ENCODE measurements at regions not wholly inside any gene's neighbourhood (a gene's known extent, or its start where the extent isn't known, plus 50 kb on each side); places are given as distances from the start of the nearest gene placed in this dataset.
"Not testable (repeated sequence)": the region's sequence is repeated elsewhere in the genome, so short reads cannot be mapped to it uniquely, and the experiment has no call there.

DNA sequence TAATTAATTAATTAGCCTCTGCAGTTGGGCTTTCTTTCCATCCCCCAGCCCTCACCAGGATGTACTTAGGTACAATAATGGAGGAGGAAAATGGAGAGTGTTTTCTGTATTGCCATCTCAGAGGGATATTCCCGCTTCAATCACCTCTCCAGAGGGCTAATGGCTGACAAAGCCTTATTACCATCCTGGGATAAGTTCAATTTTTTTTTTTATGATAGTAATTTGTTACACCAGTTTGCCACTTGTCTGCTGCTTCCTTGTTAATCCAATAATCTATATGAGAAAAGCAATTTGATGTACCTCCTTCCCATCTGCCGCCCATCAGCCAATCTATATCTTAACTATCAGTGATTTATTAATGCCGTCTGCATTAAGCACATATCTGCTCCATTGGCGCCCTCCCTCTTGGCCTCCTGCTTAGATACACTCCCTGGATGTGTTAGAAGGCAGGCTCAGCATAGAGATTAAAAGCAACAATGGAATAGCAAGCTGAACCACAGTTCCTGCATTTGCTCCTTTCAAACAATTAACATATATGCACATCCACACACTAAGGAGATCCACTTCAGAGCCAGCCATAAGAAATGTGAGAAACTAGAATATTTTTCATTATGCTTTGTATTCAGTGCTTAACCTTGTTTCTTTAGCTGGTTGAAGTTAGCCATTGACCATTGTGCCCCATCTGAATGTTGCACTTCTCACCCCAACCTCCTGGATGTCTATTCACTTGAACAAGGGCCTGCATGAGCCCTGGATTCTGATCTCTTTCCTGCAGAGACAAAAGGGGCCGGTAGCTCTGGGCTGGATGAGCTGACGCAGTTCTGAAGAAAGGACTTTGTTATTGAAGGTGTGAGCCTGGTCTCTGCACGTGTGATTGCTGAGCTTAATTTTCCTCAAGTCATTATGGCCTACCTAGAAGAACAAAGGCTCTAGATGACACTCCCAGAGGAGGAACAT is 237.3 kb upstream of the GAP43 start:
- DNase-seq: no peak

DNA sequence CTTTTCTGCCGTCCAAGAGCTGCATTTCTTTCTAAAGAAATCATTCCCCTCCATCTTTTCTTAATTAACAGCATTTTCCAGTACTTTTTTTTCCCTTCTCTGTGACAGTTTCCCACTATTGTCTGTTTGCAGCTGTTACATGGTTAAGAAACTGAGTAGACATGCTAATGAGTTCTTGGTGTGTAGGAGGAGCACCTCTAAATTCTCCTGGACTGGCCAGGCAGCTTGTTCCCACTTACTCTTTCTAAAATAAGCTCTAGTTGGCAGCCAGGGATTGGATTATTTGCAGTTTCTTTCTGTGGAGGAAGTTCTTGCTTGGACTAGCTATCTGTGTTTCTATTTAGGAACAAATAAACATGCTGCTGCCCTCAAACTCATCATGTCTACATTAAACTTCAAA is 235.1 kb upstream of the GAP43 start:
- DNase-seq: peak; percentile 4

- no peak for DNase-seq
Measured at GRCh38 chr3:115388811-115389210, 234.5 kb upstream of the GAP43 start.

GRCh38 chr3:115396801-115397200 is 226.5 kb upstream of the GAP43 start:
- no peak for DNase-seq

DNA sequence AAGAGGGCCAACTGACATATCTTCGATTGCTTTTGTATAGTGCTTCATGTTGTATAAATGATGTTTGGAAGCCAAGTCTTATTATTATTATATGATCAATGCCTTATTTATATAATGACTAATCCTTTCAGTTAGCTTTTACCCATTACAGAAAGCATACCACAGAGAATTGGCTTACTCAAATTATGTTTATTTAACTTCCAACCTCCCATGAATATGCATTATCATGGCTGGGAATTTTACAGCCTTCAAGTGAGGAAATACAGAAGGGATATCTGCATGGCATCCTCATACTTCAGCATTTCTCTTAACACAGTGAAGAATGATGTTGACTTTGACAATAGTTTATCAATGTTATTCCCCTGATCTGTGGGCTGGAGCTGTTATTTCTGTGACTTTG is 225.9 kb upstream of the GAP43 start:
- no peak for DNase-seq

DNA sequence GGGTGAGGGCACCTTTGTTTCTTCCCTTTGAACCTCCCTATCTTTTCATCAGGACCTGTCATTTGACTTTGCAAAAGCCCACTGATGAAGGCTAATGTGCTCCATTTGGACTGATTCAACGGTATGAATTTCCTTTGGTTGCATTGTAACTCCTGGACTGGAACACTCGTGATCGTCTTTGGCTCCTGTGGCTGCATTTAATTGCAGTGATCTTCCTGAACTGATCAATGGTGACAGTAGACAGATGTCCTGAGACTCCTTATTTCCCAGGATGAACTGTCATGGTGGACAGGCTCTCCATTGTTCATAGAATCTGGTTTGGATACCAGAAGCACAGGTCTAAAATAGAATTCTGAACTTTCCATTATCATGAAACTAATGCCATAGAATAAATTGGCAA is 224.8 kb upstream of the GAP43 start:
- DNase-seq: no peak

DNA sequence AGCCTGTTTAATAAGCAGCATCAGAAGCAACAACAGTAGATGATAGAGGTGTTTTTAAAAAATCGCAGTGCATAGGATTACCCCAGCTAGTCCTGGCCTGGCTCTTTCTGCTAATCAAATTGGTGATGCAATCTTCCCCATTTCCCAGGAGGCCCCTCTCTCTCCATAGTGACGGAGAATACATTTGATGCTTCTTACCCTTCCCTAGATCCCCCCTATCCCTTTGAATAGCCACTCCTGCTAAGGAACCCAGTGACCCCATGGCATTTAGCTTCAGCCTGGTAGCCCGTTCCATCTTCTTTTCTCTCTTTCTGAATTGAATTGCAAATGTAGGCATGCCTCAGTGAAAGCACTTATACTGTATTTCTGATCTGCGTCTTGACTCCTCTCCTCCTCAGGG is 223.6 kb upstream of the GAP43 start:
- DNase-seq: no peak

- no peak for DNase-seq
Measured at GRCh38 chr3:115401298-115401697, 222.0 kb upstream of the GAP43 start.

DNA sequence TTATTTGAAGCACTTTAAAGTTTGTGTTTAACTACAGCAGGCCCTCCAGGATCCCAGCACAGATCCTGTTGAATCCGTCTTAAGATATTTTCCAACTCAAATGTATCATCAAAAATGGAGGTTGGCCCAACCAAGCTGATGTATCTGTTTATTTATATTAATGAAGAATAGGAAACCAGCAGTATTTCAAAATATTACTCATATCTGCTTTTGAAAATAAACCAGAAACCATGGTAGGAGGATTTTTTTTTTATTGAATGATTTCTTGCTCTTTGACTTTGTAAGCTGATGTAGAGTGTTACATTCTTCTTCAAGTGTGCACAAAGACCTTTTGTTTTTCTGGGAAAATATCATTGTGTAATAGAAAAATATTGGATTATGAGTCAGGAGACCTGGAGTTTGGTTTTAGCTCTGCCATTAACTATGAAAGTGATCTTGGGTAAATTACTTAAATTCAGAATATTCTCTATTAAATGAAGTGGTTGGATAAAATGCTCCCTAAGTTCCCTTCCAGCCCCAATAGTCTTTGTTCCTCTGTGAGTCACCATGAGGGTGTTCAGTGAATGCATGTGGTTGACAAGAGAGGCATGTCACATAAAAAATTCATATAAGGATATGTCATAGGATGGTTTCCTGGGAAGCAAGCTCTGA is 221.3 kb upstream of the GAP43 start:
- no peak for DNase-seq

DNA sequence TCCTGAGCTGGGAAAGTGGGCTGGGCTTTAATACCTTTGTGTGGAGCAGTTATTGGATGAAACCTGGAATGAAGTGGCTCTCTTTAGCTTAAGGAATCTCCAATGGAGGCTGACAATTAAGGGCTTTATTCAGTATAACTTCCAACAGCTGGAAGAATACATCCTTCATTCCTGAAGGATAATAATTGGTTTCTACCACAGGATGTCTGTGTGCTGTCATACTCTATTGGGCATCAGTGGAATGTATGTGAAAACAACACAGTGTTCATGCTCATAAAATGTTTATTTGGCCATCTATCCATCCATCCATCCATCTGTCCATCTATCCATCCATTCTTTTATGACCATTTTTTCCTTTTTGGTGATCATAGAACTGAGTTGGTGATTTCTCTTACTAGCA is 220.7 kb upstream of the GAP43 start:
- no peak for DNase-seq

GRCh38 chr3:115403786-115404185 is 219.5 kb upstream of the GAP43 start:
- DNase-seq: no peak

GRCh38 chr3:115409596-115409995 is 213.7 kb upstream of the GAP43 start:
- DNase-seq: no peak

- DNase-seq: not testable (repeated sequence)
Measured at GRCh38 chr3:115414610-115415009, 208.7 kb upstream of the GAP43 start.

- no peak for DNase-seq
Measured at GRCh38 chr3:115415246-115415996, 207.9 kb upstream of the GAP43 start.

DNA sequence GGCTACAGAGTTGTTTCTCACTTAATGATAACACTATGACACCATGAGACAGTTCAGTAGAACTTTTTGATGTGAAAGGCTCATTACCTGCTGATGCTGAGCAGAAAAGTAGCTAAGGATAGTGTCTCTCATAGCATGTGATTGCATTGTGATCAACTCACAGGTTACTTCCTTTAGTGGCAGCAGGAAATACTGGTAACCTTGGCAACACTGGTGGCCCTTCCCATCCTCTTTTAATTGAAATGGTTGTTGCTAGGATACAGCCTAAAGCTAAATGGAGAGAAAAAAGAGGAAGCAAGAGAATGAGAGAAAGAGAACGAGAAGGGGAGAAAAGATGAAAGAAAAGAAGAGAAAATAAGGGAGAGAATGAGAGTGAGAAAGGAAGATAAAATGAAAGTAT is 204.7 kb upstream of the GAP43 start:
- no peak for DNase-seq

GRCh38 chr3:115420086-115420485 is 203.2 kb upstream of the GAP43 start:
- no peak for DNase-seq

- no peak for DNase-seq
Measured at GRCh38 chr3:115423170-115423569, 200.1 kb upstream of the GAP43 start.

GRCh38 chr3:115428841-115429240 is 194.5 kb upstream of the GAP43 start:
- DNase-seq: no peak

DNA sequence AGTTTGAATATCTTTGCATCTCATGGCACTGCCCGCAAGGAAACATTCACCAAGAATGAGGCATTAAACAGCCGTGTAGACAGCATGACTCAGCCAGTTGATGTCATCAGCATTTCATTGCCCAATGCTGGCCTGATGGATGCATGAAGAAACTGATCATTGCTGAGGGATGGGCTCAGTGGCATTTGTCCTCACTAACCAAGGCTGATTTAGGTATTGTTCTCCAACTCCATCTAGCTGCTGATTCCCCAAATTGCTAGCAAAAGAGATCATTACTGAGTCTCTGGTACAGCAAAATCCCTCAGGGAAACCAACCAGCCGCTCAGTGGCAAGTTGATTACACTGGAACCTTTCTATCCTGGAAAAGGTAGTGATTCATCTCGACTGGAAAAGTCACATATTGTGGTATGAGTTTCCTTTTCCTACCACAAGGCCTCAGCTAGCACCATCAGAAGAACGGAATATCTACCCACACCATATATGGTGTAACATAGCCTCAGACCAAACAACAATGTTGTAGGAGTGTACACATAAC is 186.5 kb upstream of the GAP43 start:
- DNase-seq: no peak

DNA sequence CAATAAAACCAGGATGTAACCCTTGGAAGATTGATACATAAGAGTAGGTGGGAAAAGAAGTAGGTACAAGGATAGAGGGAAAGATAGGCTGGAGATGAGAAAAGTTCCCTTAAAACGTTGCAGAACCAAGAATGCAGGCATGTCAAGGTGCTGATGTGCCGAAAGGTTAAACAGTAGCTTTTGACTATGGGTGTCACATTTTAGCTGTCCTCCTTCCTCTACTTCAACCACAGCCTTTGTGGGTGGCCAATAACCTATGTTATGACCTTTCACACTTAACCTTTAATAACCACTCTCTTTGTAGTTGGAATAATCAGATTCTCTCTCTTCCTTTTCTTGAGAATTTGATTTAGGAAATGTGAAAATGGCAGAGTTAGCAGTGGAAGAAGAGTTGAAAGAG is 184.5 kb upstream of the GAP43 start:
- DNase-seq: no peak

DNA sequence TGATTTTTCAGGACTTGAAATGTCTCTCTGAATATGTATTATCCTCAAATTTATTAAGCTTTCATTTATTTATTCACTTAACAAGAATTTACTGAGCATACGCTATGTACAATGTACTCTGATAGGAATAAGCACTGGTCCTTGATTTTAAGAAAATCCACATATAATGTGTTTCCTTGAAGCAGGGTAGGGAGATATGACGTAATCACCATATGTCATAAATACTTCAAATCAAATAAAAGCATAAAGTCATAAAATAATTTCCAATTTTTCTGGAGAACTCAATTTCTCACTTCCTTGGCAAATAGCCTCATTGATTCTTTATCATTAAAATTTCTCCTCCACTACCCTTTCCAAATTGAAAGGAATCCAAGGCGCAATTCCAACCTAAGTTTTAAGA is 177.8 kb upstream of the GAP43 start:
- no peak for DNase-seq

- DNase-seq: no peak
Measured at GRCh38 chr3:115448851-115449250, 174.5 kb upstream of the GAP43 start.

All from renal pelvis (tissue), 1 donor.